Stimulated activated naive CD8-positive, alpha-beta T cell treated with anti-CD3 and anti-CD28 coated beads, Interleukin-15, amount 100 ng/mL, for 72 hours (primary cell): ENCODE measurements at regions not wholly inside any gene's neighbourhood (a gene's known extent, or its start where the extent isn't known, plus 50 kb on each side); places are given as distances from the start of the nearest gene placed in this dataset.

ENCODE experiments used
- ATAC-seq: fragments of 150-1000 bp; cut with Tn5 transposase; 2 replicates; pipeline ENCODE4 v1.10.0; 2021; ENCODE audit warnings: mild to moderate bottlenecking, moderate library complexity
- DNase-seq, 2 donors: peaks; one replicate each; pipeline ENCODE4 v3.0.0; 2021 to 2022
- H3K27ac Mint-ChIP-seq, 2 donors: one replicate each; pipeline ENCODE4 v1.8.0; 2022; ENCODE audit warnings: mild to moderate bottlenecking in 2 of 2, mixed read lengths in 2 of 2, moderate library complexity in 2 of 2
- H3K27me3 Mint-ChIP-seq: one replicate; pipeline ENCODE4 v1.8.0; 2022; ENCODE audit warnings: mixed read lengths
- H3K4me1 Mint-ChIP-seq: one replicate; pipeline ENCODE4 v1.8.0; 2022; ENCODE audit warnings: mild to moderate bottlenecking, mixed read lengths
- H3K4me3 Mint-ChIP-seq, 2 donors: one replicate each; pipeline ENCODE4 v1.8.0; 2022; ENCODE audit warnings: mild to moderate bottlenecking in 2 of 2, mixed read lengths in 2 of 2, moderate library complexity in 1 of 2
- H3K9me3 Mint-ChIP-seq, 2 donors: one replicate each; pipeline ENCODE4 v1.8.0; 2022; ENCODE audit warnings: mixed read lengths in 2 of 2

DNA sequence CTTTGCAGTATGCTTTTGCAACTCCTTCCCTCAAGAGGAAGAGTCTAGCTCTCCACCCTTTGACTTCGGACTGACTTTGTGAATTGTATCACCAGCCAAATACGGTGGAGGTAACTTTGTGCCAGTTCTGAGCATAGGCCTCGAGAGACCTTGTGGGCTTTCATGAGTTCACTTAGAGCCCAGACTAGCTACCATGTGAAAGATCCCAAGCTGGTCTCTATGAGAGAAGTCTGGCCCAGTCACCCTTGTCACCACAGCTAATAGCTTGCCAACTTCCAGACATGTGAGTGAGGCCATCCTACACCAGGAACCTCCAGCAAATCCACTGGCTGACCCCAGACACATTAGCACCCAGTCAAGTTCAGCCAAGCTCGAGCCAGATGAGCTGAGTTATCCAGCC, 72.2 kb upstream of the EXOC4 start:
- ATAC-seq (no peak), DNase-seq (no peak)
- no peak overlapping the region for H3K27ac Mint-ChIP-seq
- H3K4me1 Mint-ChIP-seq, result no peaks in the 10 kb centered on the region
- peaks cover 8 to 11% of the 10 kb centered on the region in 2 donors for H3K9me3 Mint-ChIP-seq
- H3K27me3 Mint-ChIP-seq, result no peaks in the 10 kb centered on the region
- no peak overlapping the region for H3K4me3 Mint-ChIP-seq

DNA sequence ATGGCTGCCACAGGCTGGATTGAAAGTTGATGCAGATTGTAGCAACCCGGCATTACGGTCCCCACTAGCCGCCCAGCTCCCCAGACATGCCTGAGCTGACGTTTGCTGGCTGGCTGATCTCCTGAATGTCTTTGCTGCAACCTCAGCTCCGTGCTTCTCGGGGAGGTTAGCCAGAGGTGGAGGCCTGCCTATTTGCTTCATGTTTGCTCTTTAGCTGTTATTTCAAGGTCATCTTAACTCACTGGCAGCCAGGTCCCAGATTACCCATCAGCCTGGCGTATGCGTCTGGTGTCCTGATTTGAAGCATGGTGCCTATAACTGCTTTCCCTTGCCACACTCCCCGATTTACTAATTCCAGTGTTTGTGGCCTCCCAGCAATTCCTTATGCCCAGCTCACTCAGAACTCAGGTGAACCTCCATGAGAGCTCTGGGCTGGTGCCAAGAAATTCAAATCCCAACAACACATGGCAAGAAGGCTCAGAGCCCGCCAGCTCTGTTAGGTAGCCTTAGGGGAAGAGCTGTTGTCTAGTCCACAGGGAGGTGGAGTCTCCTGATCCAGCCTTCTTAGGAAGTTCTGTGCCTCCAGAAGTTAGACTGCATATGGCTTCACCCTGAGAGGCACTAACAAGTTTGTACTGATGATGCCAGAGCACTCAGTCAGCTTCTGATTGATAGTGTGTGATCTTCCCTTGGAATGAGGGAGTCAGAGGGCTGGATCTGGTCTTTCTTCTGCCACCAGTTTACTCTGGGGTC, 69.7 kb upstream of the EXOC4 start:
- H3K4me1 Mint-ChIP-seq, result no peaks in the 10 kb centered on the region
- H3K27ac Mint-ChIP-seq, result no peak overlapping the region
- DNase-seq, result no peak
- no peak overlapping the region for H3K4me3 Mint-ChIP-seq
- ATAC-seq, result no peak
- H3K9me3 Mint-ChIP-seq, result peaks cover 6 to 10% of the 10 kb centered on the region in 2 donors
- H3K27me3 Mint-ChIP-seq, result no peaks in the 10 kb centered on the region

DNA sequence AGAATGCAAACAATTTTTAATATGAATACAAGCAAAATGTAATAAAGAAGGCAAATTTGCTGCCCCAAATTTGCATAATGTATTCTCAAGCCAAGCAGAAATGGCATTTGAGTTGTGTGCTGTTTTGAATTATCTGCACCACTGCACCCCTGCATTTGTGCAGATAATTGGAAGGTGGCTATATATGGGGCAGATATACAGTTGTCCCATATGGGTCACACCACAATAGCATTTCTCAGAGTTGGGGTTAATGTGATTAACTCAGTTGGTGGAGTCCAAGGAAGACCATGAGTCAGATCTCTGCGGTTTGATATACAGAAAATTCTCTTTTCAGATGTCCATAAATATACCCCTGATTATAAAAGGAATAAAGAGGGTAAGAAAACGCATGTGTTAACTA, 68.9 kb upstream of the EXOC4 start:
- no peak for ATAC-seq
- DNase-seq, result no peak
- no peaks in the 10 kb centered on the region for H3K4me1 Mint-ChIP-seq
- no peak overlapping the region for H3K4me3 Mint-ChIP-seq
- peaks cover 0 to 3% of the 10 kb centered on the region in 2 donors for H3K9me3 Mint-ChIP-seq
- H3K27ac Mint-ChIP-seq, result no peak overlapping the region
- H3K27me3 Mint-ChIP-seq, result no peaks in the 10 kb centered on the region

DNA sequence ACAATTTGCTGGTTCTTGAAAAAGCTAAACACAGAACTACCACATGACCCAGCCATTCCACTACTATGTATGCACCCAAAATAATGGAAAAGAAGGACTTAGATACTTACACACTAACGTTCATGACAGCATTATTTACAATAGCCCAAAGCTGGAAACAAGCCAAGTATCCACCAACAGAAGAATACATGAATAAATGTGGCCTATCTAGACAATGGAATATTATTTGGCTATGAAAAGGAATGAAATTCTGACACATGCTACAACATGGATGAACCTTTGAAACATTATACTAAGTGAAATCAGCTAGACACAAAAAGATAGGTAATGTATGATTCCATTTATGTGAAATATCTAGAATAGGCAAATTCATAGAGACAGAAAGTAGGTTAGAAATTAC, 67.4 kb upstream of the EXOC4 start:
- Mint-ChIP-seq H3K4me1 (no peaks in the 10 kb centered on the region), H3K27ac (no peak overlapping the region), H3K4me3 (no peak overlapping the region), H3K27me3 (no peaks in the 10 kb centered on the region), H3K9me3 (no peaks in the 10 kb centered on the region)
- no peak for ATAC-seq
- no peak for DNase-seq

DNA sequence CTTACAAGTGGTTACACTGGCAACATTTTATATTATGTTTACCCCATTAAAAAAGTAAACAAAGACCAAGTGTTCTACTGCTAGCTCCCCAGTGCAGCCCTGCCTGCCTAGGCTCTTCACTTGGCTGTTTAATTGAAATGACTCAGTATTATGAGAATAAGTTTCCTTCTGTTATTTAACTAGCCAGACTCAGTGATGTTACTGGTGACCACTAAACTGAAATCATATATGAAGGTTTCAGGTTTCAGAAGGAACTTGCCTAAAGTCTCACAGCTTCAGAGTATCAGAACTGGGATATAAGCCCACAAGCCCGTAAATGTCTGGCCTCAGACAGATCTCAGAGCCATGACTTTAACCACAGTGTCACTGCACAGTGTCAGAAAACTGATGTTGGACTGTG, 66.8 kb upstream of the EXOC4 start:
- Mint-ChIP-seq H3K9me3 (no peaks in the 10 kb centered on the region), H3K4me3 (no peak overlapping the region), H3K27me3 (no peaks in the 10 kb centered on the region), H3K27ac (no peak overlapping the region), H3K4me1 (no peaks in the 10 kb centered on the region)
- DNase-seq (no peak), ATAC-seq (peak; percentile 59)

DNA sequence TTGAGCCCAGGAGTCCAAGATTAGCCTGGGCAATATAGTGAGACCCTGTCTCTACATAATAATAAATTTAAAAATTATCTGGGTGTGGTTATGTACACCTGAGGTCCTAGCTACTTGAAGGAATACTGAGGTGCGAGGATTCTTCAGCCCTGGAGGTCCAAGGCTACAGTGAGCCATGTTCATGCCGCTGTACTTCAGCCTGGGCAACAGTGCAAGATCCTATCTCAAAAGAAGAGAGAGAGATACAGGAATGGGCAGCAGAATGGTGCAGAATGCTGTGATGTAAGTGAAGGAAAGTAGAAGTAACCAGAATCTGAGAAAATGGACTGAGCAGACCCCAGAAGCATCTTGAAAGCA, 62.7 kb upstream of the EXOC4 start:
- H3K27me3 Mint-ChIP-seq, result no peaks in the 10 kb centered on the region
- no peaks in the 10 kb centered on the region for H3K4me1 Mint-ChIP-seq
- no peaks in the 10 kb centered on the region for H3K9me3 Mint-ChIP-seq
- ATAC-seq, result no peak
- no peak overlapping the region for H3K4me3 Mint-ChIP-seq
- no peak for DNase-seq
- H3K27ac Mint-ChIP-seq, result peak overlapping the region in 1 of 2 donors; percentile 72

DNA sequence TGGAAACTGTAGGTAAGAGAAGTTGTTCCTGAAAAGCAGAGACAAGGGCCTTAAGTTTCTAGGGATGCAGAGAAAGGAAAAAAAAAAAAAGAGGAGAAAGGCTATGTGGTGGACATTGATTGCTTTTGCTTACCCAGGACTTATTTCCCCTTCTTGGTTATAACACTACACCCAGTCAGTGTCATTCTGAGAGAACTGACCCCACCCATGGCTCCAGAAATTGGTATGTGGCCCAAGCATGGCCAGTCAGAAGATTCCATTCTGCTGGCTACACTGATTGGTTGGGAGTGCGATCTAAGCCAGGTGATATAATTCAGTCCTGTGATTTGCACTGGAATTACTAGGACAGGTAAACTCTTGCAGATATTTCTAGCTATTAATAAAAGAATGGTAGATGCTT, 62.2 kb upstream of the EXOC4 start:
- Mint-ChIP-seq H3K27ac (no peak overlapping the region), H3K9me3 (no peaks in the 10 kb centered on the region), H3K4me1 (no peaks in the 10 kb centered on the region), H3K27me3 (no peaks in the 10 kb centered on the region), H3K4me3 (no peak overlapping the region)
- ATAC-seq (no peak), DNase-seq (no peak)

DNA sequence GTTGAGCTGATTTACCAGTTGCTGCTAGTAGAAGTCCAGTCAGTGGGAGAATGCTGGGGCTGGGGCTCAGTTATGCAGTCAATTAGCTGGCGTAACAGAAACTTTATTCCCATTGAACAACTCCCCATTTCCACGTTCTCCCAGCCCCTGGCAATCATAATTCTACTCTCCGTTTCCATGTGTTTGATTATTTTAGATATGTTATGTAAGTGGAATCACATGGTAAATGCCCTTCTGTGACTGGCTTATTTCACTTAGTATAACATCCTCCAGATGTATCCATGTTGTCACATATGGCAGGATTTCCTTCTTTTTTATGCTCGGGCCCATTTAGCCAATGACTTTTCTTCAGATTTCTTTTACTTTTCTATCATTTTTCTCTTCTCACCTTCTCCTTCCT, 61.1 kb upstream of the EXOC4 start:
- ATAC-seq (no peak), DNase-seq (no peak)
- Mint-ChIP-seq H3K27ac (no peak overlapping the region), H3K9me3 (no peaks in the 10 kb centered on the region), H3K4me3 (no peak overlapping the region), H3K27me3 (no peaks in the 10 kb centered on the region), H3K4me1 (no peaks in the 10 kb centered on the region)

DNA sequence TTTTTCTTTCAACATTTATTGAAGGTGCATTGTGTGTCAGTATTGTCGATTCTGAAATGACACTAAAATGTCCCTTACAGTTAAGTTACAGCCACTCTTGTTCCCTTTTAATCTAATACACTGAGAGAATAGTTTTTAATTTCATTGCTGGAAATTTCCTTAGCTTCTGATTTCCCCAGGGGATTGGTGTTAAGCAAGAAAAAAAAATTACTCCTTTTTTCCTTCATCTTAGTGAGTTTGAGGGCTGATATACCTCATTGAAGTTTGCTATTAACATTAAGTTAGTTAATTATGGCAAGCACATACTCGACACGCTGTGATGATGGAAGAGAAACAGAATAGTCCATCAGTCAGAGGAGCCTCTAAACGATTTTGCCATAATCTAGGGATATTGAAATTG, 57.0 kb upstream of the EXOC4 start:
- no peaks in the 10 kb centered on the region for H3K27me3 Mint-ChIP-seq
- ATAC-seq, result no peak
- no peaks in the 10 kb centered on the region for H3K4me1 Mint-ChIP-seq
- H3K9me3 Mint-ChIP-seq, result no peaks in the 10 kb centered on the region
- no peak overlapping the region for H3K27ac Mint-ChIP-seq
- no peak overlapping the region for H3K4me3 Mint-ChIP-seq
- DNase-seq, result no peak

DNA sequence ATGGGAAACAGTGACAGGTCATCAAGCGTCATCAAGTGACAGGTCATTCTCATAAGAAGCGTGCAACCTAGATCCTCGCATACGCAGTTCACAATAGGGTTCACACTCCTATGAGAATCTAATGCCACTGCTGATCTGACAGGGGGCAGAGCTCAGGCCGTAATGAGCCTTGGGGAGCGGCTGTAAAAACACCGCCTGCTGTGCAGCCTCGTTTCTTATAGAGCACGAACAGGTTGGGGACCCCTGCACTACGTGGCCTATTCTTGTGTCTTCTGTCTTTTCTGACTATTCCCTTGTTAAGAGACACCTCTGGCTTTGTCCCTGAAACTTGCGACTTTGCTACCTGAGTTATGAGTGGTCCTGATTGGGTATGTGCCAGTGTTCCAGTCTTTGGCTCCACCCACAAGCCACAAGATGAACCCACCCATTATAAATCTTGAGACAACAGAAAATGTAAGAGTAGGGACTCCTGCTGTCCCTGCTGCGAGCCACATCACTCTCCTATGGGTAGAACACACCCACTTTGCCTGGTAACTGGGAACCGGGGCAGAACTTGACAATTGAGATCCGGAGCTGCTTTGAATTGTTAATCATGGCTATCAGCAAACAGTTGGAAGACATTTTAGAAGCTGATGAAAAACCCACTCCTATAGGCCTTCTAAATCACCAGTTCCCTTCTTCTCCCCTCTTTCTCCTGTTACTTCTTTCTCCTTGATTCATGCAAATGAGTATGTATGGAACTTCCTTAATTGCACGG, 55.8 kb upstream of the EXOC4 start:
- no peak overlapping the region for H3K4me3 Mint-ChIP-seq
- H3K9me3 Mint-ChIP-seq, result no peaks in the 10 kb centered on the region
- no peak for ATAC-seq
- no peaks in the 10 kb centered on the region for H3K27me3 Mint-ChIP-seq
- H3K4me1 Mint-ChIP-seq, result no peaks in the 10 kb centered on the region
- H3K27ac Mint-ChIP-seq, result no peak overlapping the region
- DNase-seq, result no peak

DNA sequence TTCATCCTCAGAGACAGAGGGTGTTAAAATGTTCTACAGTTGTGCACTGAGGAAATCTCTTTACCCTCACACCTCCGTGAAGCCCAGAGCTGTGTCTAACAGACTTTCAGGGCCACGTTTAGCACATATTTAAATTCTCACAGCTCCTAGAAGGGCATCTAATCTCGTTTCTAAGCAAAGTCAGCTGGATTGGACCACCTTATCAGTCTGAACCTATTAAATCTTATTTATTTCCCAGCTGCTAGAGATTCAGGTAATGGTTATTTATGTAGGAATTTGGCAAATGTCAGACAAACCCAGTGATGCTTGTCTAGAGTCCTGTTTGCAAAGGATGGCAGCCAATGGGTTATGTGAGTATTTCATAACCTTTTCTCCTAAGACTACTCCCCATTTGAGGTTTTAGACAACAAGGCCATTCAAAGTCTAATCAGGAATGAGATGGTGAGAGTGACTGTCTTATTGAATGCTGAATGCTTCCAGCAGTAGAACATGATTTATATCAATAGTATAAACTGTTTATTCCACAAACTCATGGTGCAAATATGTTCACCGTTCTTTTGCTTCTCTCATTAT, 54.8 kb upstream of the EXOC4 start:
- H3K4me1 Mint-ChIP-seq, result no peaks in the 10 kb centered on the region
- H3K9me3 Mint-ChIP-seq, result no peaks in the 10 kb centered on the region
- no peak for ATAC-seq
- H3K27ac Mint-ChIP-seq, result no peak overlapping the region
- DNase-seq, result no peak
- H3K27me3 Mint-ChIP-seq, result no peaks in the 10 kb centered on the region
- H3K4me3 Mint-ChIP-seq, result no peak overlapping the region

DNA sequence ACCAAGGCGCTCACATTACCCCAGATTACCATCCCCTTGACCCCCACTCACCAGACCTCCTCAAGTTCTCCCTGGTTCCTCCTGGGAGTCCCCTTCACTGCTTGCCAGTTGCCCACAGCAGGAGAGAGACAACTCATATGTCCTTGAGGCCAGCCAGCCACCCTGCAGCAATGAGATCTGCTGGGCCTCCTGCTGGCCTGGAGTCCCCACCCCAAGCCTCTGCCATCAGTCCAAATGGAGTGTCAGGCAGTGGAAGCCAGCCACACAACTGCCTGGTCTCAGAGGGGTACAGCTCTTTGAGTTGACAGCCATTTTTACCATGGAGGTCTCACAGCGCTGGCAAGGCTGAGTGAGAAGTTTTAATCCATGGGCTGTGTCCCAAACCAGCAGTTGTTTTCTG, 53.0 kb upstream of the EXOC4 start:
- ATAC-seq (no peak), DNase-seq (no peak)
- H3K4me1 Mint-ChIP-seq, result no peaks in the 10 kb centered on the region
- no peak overlapping the region for H3K4me3 Mint-ChIP-seq
- no peak overlapping the region for H3K27ac Mint-ChIP-seq
- H3K27me3 Mint-ChIP-seq, result no peaks in the 10 kb centered on the region
- no peaks in the 10 kb centered on the region for H3K9me3 Mint-ChIP-seq

DNA sequence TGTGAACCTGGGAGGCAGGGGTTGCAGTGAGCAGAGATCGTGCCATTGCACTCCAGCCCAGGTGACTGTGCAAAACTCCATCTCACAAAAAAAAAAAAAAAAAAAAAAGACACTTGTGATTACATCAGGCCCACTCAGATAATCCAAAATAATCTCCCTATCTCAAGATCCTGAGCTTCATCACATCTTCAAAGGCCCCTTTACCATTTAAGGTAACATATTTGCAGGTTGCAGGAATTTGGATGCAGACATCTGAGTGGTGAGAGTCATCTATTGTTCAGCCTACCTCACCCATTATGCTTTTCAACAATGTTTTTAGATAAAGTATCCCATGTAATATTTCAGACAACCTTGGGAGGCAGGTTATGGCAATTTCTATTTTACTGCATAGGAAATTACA, 51.4 kb upstream of the EXOC4 start:
- no peaks in the 10 kb centered on the region for H3K4me1 Mint-ChIP-seq

DNA sequence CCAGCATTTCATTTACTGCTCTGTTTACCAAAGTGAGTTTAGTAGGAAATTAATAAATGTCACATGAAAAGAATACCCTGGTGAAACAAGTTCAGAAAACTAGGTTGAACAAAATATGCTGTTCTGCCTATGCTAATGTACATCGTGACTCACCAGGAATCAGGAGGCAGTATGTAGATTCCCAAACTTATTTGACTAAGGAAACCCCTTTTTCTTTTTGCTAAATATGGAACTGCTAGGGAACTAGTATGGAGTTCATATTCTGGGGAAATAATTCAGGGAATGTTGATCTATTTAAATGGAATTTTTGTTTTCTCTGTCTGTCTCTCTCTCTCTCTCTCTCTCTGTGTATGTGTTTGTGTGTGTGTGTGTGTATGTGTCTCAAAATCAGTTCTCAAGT, 49.9 kb upstream of the EXOC4 start:
- DNase-seq, result no peak
- ATAC-seq, result no peak
- H3K27me3 Mint-ChIP-seq, result peaks cover 2% of the 10 kb centered on the region
- no peak overlapping the region for H3K4me3 Mint-ChIP-seq
- H3K9me3 Mint-ChIP-seq, result no peaks in the 10 kb centered on the region
- H3K27ac Mint-ChIP-seq, result no peak overlapping the region
- H3K4me1 Mint-ChIP-seq, result no peaks in the 10 kb centered on the region

More for the DNA sequence above, 51.4 kb upstream of the EXOC4 start:
- Mint-ChIP-seq H3K4me3 (no peak overlapping the region), H3K27me3 (no peaks in the 10 kb centered on the region), H3K27ac (no peak overlapping the region), H3K9me3 (no peaks in the 10 kb centered on the region)
- ATAC-seq (no peak), DNase-seq (no peak)
